Stomach (tissue), 8 donors: ENCODE measurements at regions not wholly inside any gene's neighbourhood (a gene's known extent, or its start where the extent isn't known, plus 50 kb on each side); places are given as distances from the start of the nearest gene placed in this dataset.
"Not testable (repeated sequence)": the region's sequence is repeated elsewhere in the genome, so short reads cannot be mapped to it uniquely, and the experiment has no call there.

ENCODE experiments used
- DNase-seq, 2 donors: peaks; one replicate each; pipeline versions ENCODE4 v3.0.0 to v3.0.0-alpha.2; 2013 to 2019
- H3K27ac ChIP-seq, 5 donors: fragments of 200-600 bp in 4 of 5; sonication (generic) in 4 of 5; one replicate each; pipeline ENCODE4 v1.5.1; 2013 to 2019; ENCODE audit warnings: mild to moderate bottlenecking in 1 of 5, moderate library complexity in 1 of 5
- H3K27me3 ChIP-seq, 3 donors: fragments of 200-600 bp; sonication (generic); one replicate each; pipeline ENCODE4 v1.5.1; 2017 to 2019; ENCODE audit warnings: mixed run types in 1 of 3
- H3K36me3 ChIP-seq, 4 donors: fragments of 200-600 bp; sonication (generic); 1 replicate in 3 of 4; 2 replicates in 1 of 4; pipeline ENCODE4 v1.5.1; 2016 to 2019
- H3K4me1 ChIP-seq, 4 donors: fragments of 200-600 bp; sonication (generic); one replicate each; pipeline ENCODE4 v1.5.1; 2016 to 2019
- H3K4me3 ChIP-seq, 4 donors: fragments of 200-600 bp; sonication (generic) in 3 of 4; one replicate each; pipeline ENCODE4 v1.5.1; 2016 to 2019; ENCODE audit warnings: mild to moderate bottlenecking in 1 of 4
- H3K9me3 ChIP-seq, 4 donors: fragments of 200-600 bp; sonication (generic); one replicate each; pipeline ENCODE4 v1.5.1; 2016 to 2019
- EP300 ChIP-seq: sonication (generic); formaldehyde crosslinking; IDR thresholded peaks from one replicate; pipeline ENCODE4 v1.6.1; 2017; ENCODE audit warnings: antibody characterized with exemption
- POLR2A ChIP-seq, 4 donors: fragments of 450-650 bp; IDR thresholded peaks; one replicate each; pipeline ENCODE4 v1.6.1; 2016; ENCODE audit warnings: antibody characterized with exemption in 4 of 4, control low read depth in 2 of 4, mild to moderate bottlenecking in 1 of 4, moderate library complexity in 1 of 4
- POLR2AphosphoS5 ChIP-seq, 3 donors: sonication (generic); formaldehyde crosslinking; IDR thresholded peaks; one replicate each; pipeline ENCODE4 v1.6.1; 2016; ENCODE audit warnings: antibody characterized with exemption in 3 of 3
- WGBS, 5 donors: extraction: QIAGEN DNeasy Blood & Tissue Kit in 3 of 5; methylation state at CpG; one replicate each; pipeline versions ENCODE4 v1.1.5 to v1.1.7; 2013 to 2018; 5-methylcytosine and 5-hydroxymethylcytosine counted together
- intact Hi-C: fragments of 100-400 bp; cut with DNase I; formaldehyde crosslinking; loops from one replicate; pipeline ENCODE4 v1.15.1; 2023; ENCODE audit warnings: low total_unique reads
- TF ChIP-seq, protein P1 (sequence below), 7 experiments: fragments of 450-650 bp in 4 of 7; fragments of 200-600 bp in 3 of 7; sonication (generic) in 3 of 7; IDR thresholded peaks; one replicate each; pipeline ENCODE4 v1.5.1; 2016 to 2019; ENCODE audit warnings: antibody characterized with exemption in 7 of 7, control low read depth in 2 of 7, mild to moderate bottlenecking in 1 of 7
- donor health status: healthy with polysubstance abuse.
- donor health status: Bipolar disorder and iron deficiency.
- donor health status: healthy.

DNA sequence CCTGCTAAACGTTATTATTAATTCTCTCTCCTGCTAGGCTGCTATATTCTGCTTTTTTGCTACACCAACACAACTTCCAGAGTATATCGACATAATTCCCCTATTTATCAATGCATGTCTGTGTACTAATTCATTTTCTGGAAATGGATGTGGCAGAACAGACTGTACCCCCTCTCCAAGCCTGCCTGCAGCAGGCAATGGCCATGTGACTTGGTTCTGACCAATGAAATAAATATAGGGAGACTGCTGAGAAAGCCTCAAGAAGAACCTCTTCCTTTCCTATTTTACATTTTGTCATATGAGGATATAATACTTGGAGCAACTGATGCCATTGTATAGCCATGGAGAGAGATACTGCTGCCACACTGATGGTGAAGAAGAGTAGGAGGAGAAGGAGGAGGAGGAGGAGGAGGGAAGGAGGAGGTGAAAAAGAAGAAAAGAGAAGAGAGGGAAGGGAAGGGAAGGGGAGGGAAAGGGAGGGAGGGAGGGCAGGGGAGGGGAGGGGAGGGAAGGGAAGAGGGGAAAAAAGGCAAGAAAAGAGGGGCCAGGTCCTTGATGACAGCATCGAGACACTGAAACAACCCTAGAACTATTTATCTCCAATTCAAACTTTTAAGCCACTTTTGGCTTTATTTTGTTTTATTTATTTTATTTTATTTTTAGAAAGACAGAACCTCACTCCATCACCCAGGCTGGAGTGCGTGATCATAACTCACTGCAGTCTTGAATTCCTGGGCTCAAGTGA, 57.0 kb upstream of the SPP1 start:
- H3K27me3 ChIP-seq, result no peaks in the 10 kb centered on the region
- H3K9me3 ChIP-seq, result no peaks in the 10 kb centered on the region
- H3K27ac ChIP-seq, result no peak overlapping the region
- no peaks in the 10 kb centered on the region for H3K4me1 ChIP-seq
- no peak for DNase-seq
- intact Hi-C loops, result no loop called here
- H3K36me3 ChIP-seq, result no peaks in the 10 kb centered on the region
- WGBS, 5 donors, result 74 to 85% (median 80%) methylated on average over 4 of the region's 4 CpGs
- TF ChIP-seq POLR2A (IDR thresholded peaks at IDR 0.05) (no peak), POLR2AphosphoS5 (IDR thresholded peaks at IDR 0.05) (no peak), EP300 (no peak)
- TF ChIP-seq, protein P1, sequence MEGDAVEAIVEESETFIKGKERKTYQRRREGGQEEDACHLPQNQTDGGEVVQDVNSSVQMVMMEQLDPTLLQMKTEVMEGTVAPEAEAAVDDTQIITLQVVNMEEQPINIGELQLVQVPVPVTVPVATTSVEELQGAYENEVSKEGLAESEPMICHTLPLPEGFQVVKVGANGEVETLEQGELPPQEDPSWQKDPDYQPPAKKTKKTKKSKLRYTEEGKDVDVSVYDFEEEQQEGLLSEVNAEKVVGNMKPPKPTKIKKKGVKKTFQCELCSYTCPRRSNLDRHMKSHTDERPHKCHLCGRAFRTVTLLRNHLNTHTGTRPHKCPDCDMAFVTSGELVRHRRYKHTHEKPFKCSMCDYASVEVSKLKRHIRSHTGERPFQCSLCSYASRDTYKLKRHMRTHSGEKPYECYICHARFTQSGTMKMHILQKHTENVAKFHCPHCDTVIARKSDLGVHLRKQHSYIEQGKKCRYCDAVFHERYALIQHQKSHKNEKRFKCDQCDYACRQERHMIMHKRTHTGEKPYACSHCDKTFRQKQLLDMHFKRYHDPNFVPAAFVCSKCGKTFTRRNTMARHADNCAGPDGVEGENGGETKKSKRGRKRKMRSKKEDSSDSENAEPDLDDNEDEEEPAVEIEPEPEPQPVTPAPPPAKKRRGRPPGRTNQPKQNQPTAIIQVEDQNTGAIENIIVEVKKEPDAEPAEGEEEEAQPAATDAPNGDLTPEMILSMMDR (IDR thresholded peaks at IDR 0.05), result no peak
- H3K4me3 ChIP-seq, result no peak overlapping the region

DNA sequence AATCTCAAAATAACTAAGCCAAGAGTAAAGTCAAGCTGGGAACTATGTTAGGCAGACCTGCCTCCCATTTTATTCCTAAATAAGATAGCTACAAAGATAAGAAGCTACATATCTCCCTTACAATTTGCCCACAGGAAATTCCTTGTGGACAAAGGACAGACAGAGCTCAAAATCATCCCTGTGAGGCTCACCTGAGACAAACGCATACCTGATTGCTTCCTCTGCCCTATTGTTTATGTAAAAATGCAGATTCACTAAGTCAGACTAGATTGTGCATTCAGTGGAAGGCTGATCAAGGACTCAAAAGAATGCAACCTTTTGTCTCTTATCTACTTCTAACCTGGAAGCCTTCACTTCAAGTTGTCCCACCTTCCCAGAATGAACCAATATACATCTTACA, 56.2 kb upstream of the SPP1 start:
- H3K27me3 ChIP-seq, H3K4me3 ChIP-seq, H3K4me1 ChIP-seq, DNase-seq, intact Hi-C loops, H3K9me3 ChIP-seq, H3K36me3 ChIP-seq, H3K27ac ChIP-seq: not testable (repeated sequence)
- 71 to 87% (median 78%) methylated on average over 1 of the region's 1 CpG for WGBS, 5 donors

DNA sequence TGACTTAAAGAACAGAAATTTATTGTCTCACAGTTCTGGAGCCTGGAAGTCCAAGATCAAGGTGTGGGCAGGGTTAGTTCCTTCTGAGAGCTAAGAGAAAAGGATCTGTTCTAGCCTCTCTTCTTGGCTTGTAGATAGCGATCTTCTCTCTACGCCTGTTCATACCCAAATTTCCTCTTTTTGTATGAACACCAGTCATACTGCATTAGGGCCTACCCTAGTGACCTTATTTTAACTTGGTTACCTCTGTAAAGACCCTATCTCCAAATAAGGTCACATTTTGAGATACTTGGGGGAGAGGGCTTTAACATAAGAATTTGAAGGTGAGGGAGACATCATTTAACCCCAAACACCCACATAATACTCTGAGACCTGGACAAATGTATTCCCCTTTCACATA, 55.6 kb upstream of the SPP1 start:
- H3K27me3 ChIP-seq, result no peaks in the 10 kb centered on the region
- H3K4me3 ChIP-seq, result no peak overlapping the region
- intact Hi-C loops, result no loop called here
- no peak overlapping the region for H3K27ac ChIP-seq
- no peaks in the 10 kb centered on the region for H3K4me1 ChIP-seq
- no peak for TF ChIP-seq POLR2AphosphoS5 (IDR thresholded peaks at IDR 0.05)
- H3K9me3 ChIP-seq, result no peaks in the 10 kb centered on the region
- DNase-seq, result no peak
- H3K36me3 ChIP-seq, result no peaks in the 10 kb centered on the region
- 74 to 98% (median 85%) methylated on average over 2 of the region's 2 CpGs for WGBS, 5 donors

DNA sequence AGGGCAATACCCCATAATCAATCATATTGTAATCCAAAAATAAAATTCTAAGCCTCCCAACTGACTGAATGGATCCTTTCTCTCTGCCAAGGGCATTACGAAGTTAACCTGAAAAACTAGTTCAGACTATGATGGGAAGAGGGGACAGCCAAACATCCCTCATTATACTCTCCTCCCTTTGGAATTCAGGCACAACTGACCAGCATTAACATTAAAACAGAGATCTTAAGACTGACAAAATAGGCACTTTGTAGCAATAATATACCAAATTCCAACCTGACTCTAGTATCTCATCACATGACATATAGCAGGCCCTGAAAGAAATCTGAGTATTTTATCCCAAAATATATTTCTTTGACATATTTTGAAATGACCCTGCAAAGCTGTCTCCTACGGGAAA, 55.0 kb upstream of the SPP1 start:
- H3K4me1 ChIP-seq, result no peaks in the 10 kb centered on the region
- intact Hi-C loops, result no loop called here

DNA sequence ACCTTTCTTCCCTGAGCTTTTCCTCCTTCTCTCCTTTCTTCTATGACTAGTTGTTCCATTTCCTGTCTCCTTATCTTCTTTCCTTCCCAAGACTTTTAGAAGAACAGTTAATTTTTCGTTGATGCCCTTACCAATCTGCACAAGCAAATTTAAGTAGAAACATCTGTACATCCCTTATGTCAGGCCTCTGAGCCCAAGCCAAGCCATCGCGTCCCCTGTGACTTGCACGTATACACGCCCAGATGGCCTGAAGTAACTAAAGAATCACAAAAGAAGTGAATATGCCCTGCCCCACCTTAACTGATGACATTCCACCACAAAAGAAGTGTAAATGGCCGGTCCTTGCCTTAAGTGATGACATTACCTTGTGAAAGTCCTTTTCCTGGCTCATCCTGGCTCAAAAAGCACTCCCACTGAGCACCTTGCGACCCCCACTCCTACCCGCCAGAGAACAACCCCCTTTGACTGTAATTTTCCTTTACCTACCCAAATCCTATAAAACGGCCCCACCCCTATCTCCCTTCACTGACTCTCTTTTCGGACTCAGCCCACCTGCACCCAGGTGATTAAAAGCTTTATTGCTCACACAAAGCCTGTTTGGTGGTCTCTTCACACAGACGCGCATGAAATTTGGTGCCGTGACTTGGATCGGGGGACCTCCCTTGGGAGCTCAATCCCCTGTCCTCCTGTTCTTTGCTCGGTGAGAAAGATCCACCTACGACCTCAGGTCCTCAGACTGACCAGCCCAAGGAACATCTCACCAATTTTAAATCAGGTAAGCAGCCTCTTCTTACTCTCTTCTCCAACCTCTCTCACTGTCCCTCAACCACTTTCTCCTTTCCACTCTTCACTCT, 53.7 kb upstream of the SPP1 start:
- H3K4me1 ChIP-seq, H3K27me3 ChIP-seq, DNase-seq, H3K27ac ChIP-seq, H3K4me3 ChIP-seq, H3K9me3 ChIP-seq, H3K36me3 ChIP-seq, intact Hi-C loops: not testable (repeated sequence)
- WGBS, 5 donors, result 70 to 85% (median 79%) methylated on average over 13 to 16 of the region's 16 CpGs

More for the DNA sequence above, 55.0 kb upstream of the SPP1 start:
- WGBS, 5 donors, result 85 to 91% (median 86%) methylated on average over 2 of the region's 2 CpGs
- Histone ChIP-seq H3K4me3 (no peak overlapping the region), H3K27me3 (no peaks in the 10 kb centered on the region), H3K27ac (no peak overlapping the region), H3K9me3 (no peaks in the 10 kb centered on the region), H3K36me3 (no peaks in the 10 kb centered on the region)
- DNase-seq, result no peak
- no peak for TF ChIP-seq POLR2A (IDR thresholded peaks at IDR 0.05)
- TF ChIP-seq POLR2AphosphoS5 (IDR thresholded peaks at IDR 0.05), result no peak
- TF ChIP-seq, protein P1 (IDR thresholded peaks at IDR 0.05), result no peak
- no peak for TF ChIP-seq EP300

DNA sequence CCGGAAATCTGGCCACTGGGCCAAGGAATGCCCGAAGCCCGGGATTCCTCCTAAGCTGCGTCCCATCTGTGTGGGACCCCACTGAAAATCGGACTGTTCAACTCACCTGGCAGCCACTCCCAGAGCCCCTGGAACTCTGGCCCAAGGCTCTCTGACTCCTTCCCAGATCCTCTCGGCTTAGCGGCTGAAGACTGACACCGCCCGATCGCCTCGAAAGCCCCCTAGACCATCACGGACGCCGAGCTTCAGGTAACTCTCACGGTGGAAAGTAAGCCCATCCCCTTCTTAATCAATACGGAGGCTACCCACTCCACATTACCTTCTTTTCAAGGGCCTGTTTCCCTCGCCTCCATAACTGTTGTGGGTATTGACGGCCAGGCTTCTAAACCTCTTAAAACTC, 51.4 kb upstream of the SPP1 start:
- WGBS, 5 donors, result 71 to 85% (median 75%) methylated on average over 14 to 17 of the region's 18 CpGs
- DNase-seq, H3K9me3 ChIP-seq, H3K4me1 ChIP-seq, H3K36me3 ChIP-seq, H3K4me3 ChIP-seq, H3K27me3 ChIP-seq, intact Hi-C loops, H3K27ac ChIP-seq: not testable (repeated sequence)
